SK-N-SH (cell line): ENCODE measurements at regions not wholly inside any gene's neighbourhood (a gene's known extent, or its start where the extent isn't known, plus 50 kb on each side); places are given as distances from the start of the nearest gene placed in this dataset.

ENCODE experiments used
- CTCF ChIA-PET: fragments of 300-600, 350-600 bp; formaldehyde crosslinking; extraction: SDS; loops from one replicate; lab custom pipeline; 2021; lab: Yijun Ruan, JAX
- POLR2A ChIA-PET: fragments of 350-600 bp; sonication (Branson Sonifier 250); formaldehyde crosslinking; extraction: SDS; loops from one replicate; lab custom pipeline; 2020; ENCODE audit warnings: antibody characterized with exemption, inconsistent platforms; lab: Yijun Ruan, JAX
- DNase-seq: peaks from one replicate; pipeline ENCODE4 v3.0.0; 2012
- H2AFZ ChIP-seq: fragments of 200-600 bp; sonication (generic); 2 replicates; pipeline ENCODE4 v1.8.1; 2016; ENCODE audit warnings: antibody characterized with exemption, mild to moderate bottlenecking, low read depth
- H3F3A ChIP-seq: fragments of 200-600 bp; sonication (generic); replicated peaks from 2 replicates; pipeline ENCODE3; 2016; ENCODE audit warnings: antibody characterized with exemption, mild to moderate bottlenecking; ENCODE audit not compliant: insufficient read depth
- H3K27ac ChIP-seq, 2 experiments: fragments of 200-500 bp in 1 of 2; fragments of 200-600 bp in 1 of 2; sonication (Bioruptor generic) in 1 of 2; sonication (generic), shearing (Covaris generic) in 1 of 2; 2 replicates each; pipeline versions ENCODE4 v1.5.1 to v1.6.1; 2014 to 2016; ENCODE audit warnings: low read depth in 2 of 2, inconsistent platforms in 1 of 2, low read length in 1 of 2, mild to moderate bottlenecking in 1 of 2, mixed read lengths in 1 of 2
- H3K27me3 ChIP-seq: fragments of 200-600 bp; sonication (generic), shearing (Covaris generic); 2 replicates; pipeline ENCODE4 v1.6.1; 2016; ENCODE audit warnings: mixed run types; ENCODE audit not compliant: insufficient read depth
- H3K36me3 ChIP-seq, 2 experiments: fragments of 200-500 bp in 1 of 2; fragments of 200-600 bp in 1 of 2; sonication (Bioruptor generic) in 1 of 2; sonication (generic) in 1 of 2; replicated peaks in 1 of 2; 2 replicates each; pipeline versions ENCODE3 to v1.5.1; 2014 to 2016; ENCODE audit warnings: low read length in 1 of 2, mild to moderate bottlenecking in 1 of 2; ENCODE audit not compliant: insufficient read depth in 2 of 2, control insufficient read depth in 1 of 2
- H3K4me1 ChIP-seq, 2 experiments: fragments of 200-500 bp in 1 of 2; fragments of 200-600 bp in 1 of 2; sonication (Bioruptor generic) in 1 of 2; sonication (generic), shearing (Covaris generic) in 1 of 2; 2 replicates each; pipeline versions ENCODE4 v1.5.1 to v1.6.1; 2014 to 2016; ENCODE audit warnings: low read depth in 1 of 2, low read length in 1 of 2, mixed run types in 1 of 2; ENCODE audit not compliant: insufficient read depth in 2 of 2, control insufficient read depth in 1 of 2
- H3K4me2 ChIP-seq: fragments of 200-600 bp; sonication (generic), shearing (Covaris generic); 2 replicates; pipeline ENCODE4 v1.6.1; 2017; ENCODE audit warnings: mixed run types
- H3K4me3 ChIP-seq, 2 experiments: fragments of 200-500 bp in 1 of 2; fragments of 200-600 bp in 1 of 2; sonication (Bioruptor generic) in 1 of 2; sonication (generic), shearing (Covaris generic) in 1 of 2; 2 replicates each; pipeline versions ENCODE4 v1.5.1 to v1.8.1; 2014 to 2016; ENCODE audit warnings: low read depth in 2 of 2, inconsistent platforms in 1 of 2, low read length in 1 of 2, mild to moderate bottlenecking in 1 of 2, mixed read lengths in 1 of 2, moderate library complexity in 1 of 2
- H3K79me2 ChIP-seq: fragments of 200-600 bp; sonication (generic); 2 replicates; pipeline ENCODE4 v1.8.1; 2017; ENCODE audit warnings: mild to moderate bottlenecking; ENCODE audit not compliant: insufficient read depth
- H3K9ac ChIP-seq: fragments of 200-600 bp; sonication (generic); 2 replicates; pipeline ENCODE4 v1.6.1; 2017; ENCODE audit warnings: mixed run types
- H3K9me2 ChIP-seq: fragments of 200-600 bp; sonication (generic); 2 replicates; pipeline ENCODE4 v1.6.1; 2017; ENCODE audit warnings: mixed run types
- H3K9me3 ChIP-seq: fragments of 200-600 bp; sonication (generic); 2 replicates; pipeline ENCODE4 v1.6.1; 2017; ENCODE audit warnings: mixed run types, mild to moderate bottlenecking, moderate library complexity
- H4K20me1 ChIP-seq: fragments of 200-600 bp; sonication (generic); 2 replicates; pipeline ENCODE4 v1.6.1; 2017; ENCODE audit warnings: mild to moderate bottlenecking, mixed run types; ENCODE audit not compliant: insufficient read depth
- CTCF ChIP-seq: fragments of 200-600 bp; sonication (generic); IDR thresholded peaks from 2 replicates; pipeline ENCODE4 v1.6.1; 2017; ENCODE audit warnings: antibody characterized with exemption, mild to moderate bottlenecking, moderate library complexity
- ELF1 ChIP-seq: IDR thresholded peaks from 2 replicates; pipeline ENCODE4 v1.4.0; 2012
- EP300 ChIP-seq, 2 experiments: IDR thresholded peaks; 2 replicates each; pipeline versions ENCODE4 v1.4.0 to v1.6.1; 2012; ENCODE audit warnings: borderline replicate concordance in 1 of 2, low read depth in 1 of 2, low read length in 1 of 2
- EZH2phosphoT487 ChIP-seq: fragments of 200-600 bp; sonication (generic); IDR thresholded peaks from 2 replicates; pipeline ENCODE4 v1.6.1; 2017; ENCODE audit warnings: low read depth, mixed run types, mild to moderate bottlenecking, antibody characterized with exemption, moderate library complexity, borderline replicate concordance
- FOXJ3 ChIP-seq: sonication (generic); formaldehyde crosslinking; IDR thresholded peaks from 2 replicates; pipeline ENCODE4 v1.5.1; 2020; ENCODE audit warnings: mild to moderate bottlenecking, missing genetic modification reagents
- FOXM1 ChIP-seq: IDR thresholded peaks from 2 replicates; pipeline ENCODE4 v1.4.0; 2012; ENCODE audit warnings: low read depth, mild to moderate bottlenecking
- GABPA ChIP-seq: IDR thresholded peaks from 2 replicates; pipeline ENCODE4 v1.4.0; 2012; ENCODE audit warnings: low read depth, mild to moderate bottlenecking
- JUND ChIP-seq: IDR thresholded peaks from 2 replicates; pipeline ENCODE4 v1.4.0; 2012
- NFIC ChIP-seq: IDR thresholded peaks from 2 replicates; pipeline ENCODE4 v1.4.0; 2012; ENCODE audit warnings: borderline replicate concordance
- NRF1 ChIP-seq: IDR thresholded peaks from 2 replicates; pipeline ENCODE4 v1.6.1; 2012; ENCODE audit warnings: low read depth, mild to moderate bottlenecking, low read length
- PBX3 ChIP-seq: IDR thresholded peaks from 2 replicates; pipeline ENCODE4; 2012
- POLR2AphosphoS5 ChIP-seq: IDR thresholded peaks from 2 replicates; pipeline ENCODE4 v1.6.1; 2012; ENCODE audit warnings: low read depth, low read length
- RXRA ChIP-seq: IDR thresholded peaks from 2 replicates; pipeline ENCODE4 v1.4.0; 2012; ENCODE audit warnings: low read depth, mild to moderate bottlenecking, borderline replicate concordance
- SIN3A ChIP-seq: IDR thresholded peaks from 2 replicates; pipeline ENCODE4 v1.6.1; 2012; ENCODE audit warnings: low read depth, mild to moderate bottlenecking, low read length, moderate library complexity, borderline replicate concordance
- TCF12 ChIP-seq: IDR thresholded peaks from 2 replicates; pipeline ENCODE4 v1.4.0; 2012
- YY1 ChIP-seq: IDR thresholded peaks from 2 replicates; pipeline ENCODE4 v1.4.0; 2012; ENCODE audit warnings: low read depth, mild to moderate bottlenecking
- ZBTB33 ChIP-seq: IDR thresholded peaks from 2 replicates; pipeline ENCODE4 v1.4.0; 2012; ENCODE audit warnings: low read depth, borderline replicate concordance
- WGBS: methylation state at CpG from one replicate; pipeline ENCODE4 v1.1.6; 2017; ENCODE audit warnings: low lambda C conversion rate; 5-methylcytosine and 5-hydroxymethylcytosine counted together
- TF ChIP-seq, protein P1 (sequence below): IDR thresholded peaks from 2 replicates; pipeline ENCODE4 v1.4.0; 2012; ENCODE audit warnings: low read depth
- TF ChIP-seq, protein P2 (sequence below): IDR thresholded peaks from 2 replicates; pipeline ENCODE4 v1.4.0; 2012; ENCODE audit warnings: low read depth, borderline replicate concordance

- H3K36me3 ChIP-seq, result no peaks in the 10 kb centered on the region
- no peaks in the 10 kb centered on the region for H3K9me3 ChIP-seq
- H3K9me2 ChIP-seq, result no peaks in the 10 kb centered on the region
- H3K4me2 ChIP-seq, result no peak overlapping the region
- no peak overlapping the region for H3K4me3 ChIP-seq
- no peak overlapping the region for H3K9ac ChIP-seq
- ChIA-PET CTCF (no interaction called here), POLR2A (no interaction called here)
- no peak for DNase-seq
- H4K20me1 ChIP-seq, result no peaks in the 10 kb centered on the region
- WGBS, result 81% methylated on average over 4 of the region's 4 CpGs
- H3K27ac ChIP-seq, result no peak overlapping the region
- peaks cover 32% of the 10 kb centered on the region for H3F3A ChIP-seq
- no peaks in the 10 kb centered on the region for H3K79me2 ChIP-seq
- H3K4me1 ChIP-seq, result peaks cover 0 to 4% of the 10 kb centered on the region in 2 experiments; a peak in 2 of 4 replicates
- no peak for TF ChIP-seq POLR2AphosphoS5
- TF ChIP-seq EZH2phosphoT487, result no peak
- no peak for TF ChIP-seq CTCF
- TF ChIP-seq, protein P1, sequence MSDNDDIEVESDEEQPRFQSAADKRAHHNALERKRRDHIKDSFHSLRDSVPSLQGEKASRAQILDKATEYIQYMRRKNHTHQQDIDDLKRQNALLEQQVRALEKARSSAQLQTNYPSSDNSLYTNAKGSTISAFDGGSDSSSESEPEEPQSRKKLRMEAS, result no peak
- no peak for TF ChIP-seq ZBTB33
- no peak for TF ChIP-seq FOXM1
- no peak for TF ChIP-seq NFIC
- TF ChIP-seq YY1, result no peak
- TF ChIP-seq RXRA, result no peak
- TF ChIP-seq EP300 (IDR thresholded peaks at IDR 0.05; ENCODE audit: borderline replicate concordance in 1 of 2, low read depth in 1 of 2, low read length in 1 of 2), result no peak
- no peak for TF ChIP-seq JUND
- TF ChIP-seq, all 33 proteins: peak for 0
- Histone ChIP-seq H3K27me3 (no peaks in the 10 kb centered on the region), H2AFZ (no peak overlapping the region)
These were observed 218.4 kb upstream of the LRTM1 start for GRCh38 chr3:55146216-55146615.

DNA sequence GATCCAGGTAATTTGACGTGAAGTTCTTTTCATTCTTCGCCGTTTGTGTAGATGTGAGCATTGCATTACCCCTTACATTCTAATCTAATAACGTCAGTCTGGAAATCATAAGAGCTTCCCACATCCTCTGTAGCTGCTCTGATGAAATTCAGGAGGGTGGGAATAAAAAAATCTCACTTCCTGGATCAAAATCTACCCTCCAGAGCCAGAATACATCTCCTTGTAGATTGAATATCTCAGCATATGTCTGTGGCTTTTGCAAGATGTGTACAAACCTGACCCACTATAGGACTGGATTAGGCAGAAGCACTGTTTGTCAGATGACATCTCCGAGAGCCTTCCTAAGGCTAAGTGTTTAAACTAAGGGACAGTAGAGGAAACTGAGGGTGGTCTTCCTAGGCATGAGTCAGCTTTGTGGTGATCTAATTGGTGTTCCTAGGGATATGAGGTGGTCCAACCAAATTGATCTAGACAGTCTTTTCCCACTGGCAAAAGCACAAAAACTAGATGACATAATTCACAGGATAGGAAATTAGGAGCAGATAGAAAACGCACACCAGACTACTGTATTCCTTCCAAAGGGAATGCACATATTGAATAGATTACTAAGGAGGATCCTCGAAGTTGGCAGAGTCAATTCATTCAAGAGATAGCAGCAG lies 216.3 kb upstream of the LRTM1 start:
- Histone ChIP-seq H3K27me3 (no peaks in the 10 kb centered on the region), H3K4me3 (no peak overlapping the region), H2AFZ (peak overlapping the region; percentile 10; the same call in 1 of the 2 replicates), H3F3A (peaks cover 32% of the 10 kb centered on the region), H3K4me2 (peak overlapping the region; percentile 58; the same call in 1 of the 2 replicates), H3K36me3 (no peaks in the 10 kb centered on the region), H3K9ac (peak overlapping the region; percentile 60; the same call in 1 of the 2 replicates), H3K9me2 (no peaks in the 10 kb centered on the region), H3K4me1 (peaks cover 0 to 4% of the 10 kb centered on the region in 2 experiments; a peak in 2 of 4 replicates), H4K20me1 (no peaks in the 10 kb centered on the region), H3K27ac (peak overlapping the region; percentile 81 to 94), H3K79me2 (no peaks in the 10 kb centered on the region), H3K9me3 (no peaks in the 10 kb centered on the region)
- ChIA-PET POLR2A (no interaction called here), CTCF (interaction anchor here (0.7 kb wide), 1 partner anchor 25 kb away, joined by 3 read pairs; no protein-coding TSS in a partner anchor)
- DNase-seq, result no peak
- WGBS, result 34% methylated on average over 7 of the region's 7 CpGs
- TF ChIP-seq TCF12, result peak; percentile 71
- TF ChIP-seq, protein P1, result no peak; the same call in 1 of the 2 replicates
- TF ChIP-seq CTCF, result no peak
- TF ChIP-seq PBX3, result peak; percentile 17; the same call in 1 of the 2 replicates
- no peak for TF ChIP-seq SIN3A
- TF ChIP-seq GABPA, result no peak
- no peak; the same call in 1 of the 2 replicates for TF ChIP-seq ELF1
- TF ChIP-seq, protein P2, sequence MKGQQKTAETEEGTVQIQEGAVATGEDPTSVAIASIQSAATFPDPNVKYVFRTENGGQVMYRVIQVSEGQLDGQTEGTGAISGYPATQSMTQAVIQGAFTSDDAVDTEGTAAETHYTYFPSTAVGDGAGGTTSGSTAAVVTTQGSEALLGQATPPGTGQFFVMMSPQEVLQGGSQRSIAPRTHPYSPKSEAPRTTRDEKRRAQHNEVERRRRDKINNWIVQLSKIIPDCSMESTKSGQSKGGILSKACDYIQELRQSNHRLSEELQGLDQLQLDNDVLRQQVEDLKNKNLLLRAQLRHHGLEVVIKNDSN, result no peak
- TF ChIP-seq NRF1, result no peak
- no peak for TF ChIP-seq FOXJ3 (CRISPR knock-in tag)
